GM12878 (cell line): ENCODE measurements at regions not wholly inside any gene's neighbourhood (a gene's known extent, or its start where the extent isn't known, plus 50 kb on each side); places are given as distances from the start of the nearest gene placed in this dataset.

Source experiments
- ATAC-seq: fragments of 200-7000 bp; cut with Tn5 transposase; 3 replicates; pipeline ENCODE4 v1.9.1; 2020; ENCODE audit warnings: mild to moderate bottlenecking, moderate library complexity
- BruUV-seq: library from RNA; stranded (reverse); fragments of 400-500 nt; replicated peaks from 2 replicates; lab custom pipeline; 2021; lab: Mats Ljungman, UMichigan
- CTCF ChIA-PET: fragments of 300-600 bp; sonication (Branson Sonifier 250); formaldehyde crosslinking; extraction: SDS; loops from one replicate; lab custom pipeline; 2021; ENCODE audit warnings: inconsistent platforms; lab: Yijun Ruan, JAX
- POLR2A ChIA-PET: fragments of 350-600 bp; formaldehyde crosslinking; extraction: SDS; loops from one replicate; lab custom pipeline; 2021; ENCODE audit warnings: inconsistent platforms; lab: Charles Lee
- RAD21 ChIA-PET: fragments of 300-600 bp; sonication (Branson Sonifier 250); formaldehyde crosslinking; loops from one replicate; lab custom pipeline; 2023; ENCODE audit warnings: antibody characterized with exemption; ENCODE audit not compliant: unreplicated experiment; lab: Charles Lee
- SMC1A ChIA-PET: fragments of 300-600 bp; sonication (Branson Sonifier 250); formaldehyde crosslinking; loops from one replicate; lab custom pipeline; 2023; ENCODE audit not compliant: unreplicated experiment, uncharacterized antibody; lab: Charles Lee
- DNase-seq: peaks from one replicate; pipeline ENCODE4 v3.0.0-alpha.2; 2011; ENCODE audit warnings: low read depth, low spot score
- FAIRE-seq: peaks from 3 replicates; lab custom pipeline; 2011; peaks lifted over from hg19 to GRCh38; lab: Jason Lieb, UNC
- H2AFZ ChIP-seq: 2 replicates; pipeline ENCODE4 v1.6.0; 2011; ENCODE audit warnings: low read depth, low read length, control low read depth; ENCODE audit not compliant: control insufficient read depth
- H3K27ac ChIP-seq: 2 replicates; pipeline ENCODE4 v1.5.1; 2011; ENCODE audit warnings: control low read depth; ENCODE audit not compliant: control insufficient read depth, insufficient read depth
- H3K27me3 ChIP-seq, 2 experiments: replicated peaks in 1 of 2; 2 replicates each; pipeline versions ENCODE4 v1.6.0 to v1.6.1; 2011; ENCODE audit warnings: low read length in 1 of 2; ENCODE audit not compliant: control insufficient read depth in 2 of 2, insufficient read depth in 2 of 2
- H3K36me3 ChIP-seq, 2 experiments: 2 replicates each; pipeline ENCODE4 v1.5.1; 2011; ENCODE audit warnings: low read length in 1 of 2; ENCODE audit not compliant: control insufficient read depth in 2 of 2, insufficient read depth in 2 of 2
- H3K4me1 ChIP-seq: 2 replicates; pipeline ENCODE4 v1.6.1; 2011; ENCODE audit warnings: mild to moderate bottlenecking, low read length, moderate library complexity, mixed read lengths; ENCODE audit not compliant: control insufficient read depth, insufficient read depth
- H3K4me2 ChIP-seq: 2 replicates; pipeline ENCODE4 v1.6.0; 2011; ENCODE audit warnings: control low read depth; ENCODE audit not compliant: control insufficient read depth, insufficient read depth
- H3K4me3 ChIP-seq: fragments of 200-600 bp; sonication (generic); 2 replicates; pipeline ENCODE4 v1.5.1; 2016
- H3K79me2 ChIP-seq: 2 replicates; pipeline ENCODE4 v1.6.0; 2011; ENCODE audit warnings: low read length; ENCODE audit not compliant: control insufficient read depth, insufficient read depth
- H3K9ac ChIP-seq: 2 replicates; pipeline ENCODE4 v1.8.0; 2011; ENCODE audit warnings: low read length, control low read depth, mixed read lengths; ENCODE audit not compliant: control insufficient read depth, insufficient read depth
- H3K9me3 ChIP-seq: replicated peaks from 3 replicates; pipeline ENCODE4 v1.5.1; 2011; ENCODE audit warnings: mild to moderate bottlenecking, low read length; ENCODE audit not compliant: control insufficient read depth, insufficient read depth
- H4K20me1 ChIP-seq: 2 replicates; pipeline ENCODE4 v1.6.0; 2011; ENCODE audit not compliant: control insufficient read depth, insufficient read depth
- HDAC6 ChIP-seq: fragments of 200-600 bp; sonication (generic); IDR thresholded peaks from one replicate; pipeline ENCODE4 v1.8.0; 2017; ENCODE audit warnings: antibody characterized with exemption; ENCODE audit not compliant: unreplicated experiment
- HDGF ChIP-seq: fragments of 450-650 bp; IDR thresholded peaks from 2 replicates; pipeline ENCODE4 v1.6.1; 2016; ENCODE audit warnings: antibody characterized with exemption
- MXI1 ChIP-seq: fragments of 150-350 bp; IDR thresholded peaks from 2 replicates; pipeline ENCODE4 v1.6.1; 2011; ENCODE audit warnings: low read depth, mild to moderate bottlenecking, inconsistent platforms, low read length, improper control_type of control experiment
- PAX5 ChIP-seq: IDR thresholded peaks from 2 replicates; pipeline ENCODE4 v1.6.1; 2011; ENCODE audit warnings: low read depth, low read length, borderline replicate concordance
- POU2F2 ChIP-seq: IDR thresholded peaks from 3 replicates; pipeline ENCODE4 v1.6.1; 2011; ENCODE audit warnings: low read depth, mild to moderate bottlenecking, low read length, borderline replicate concordance
- RAD21 ChIP-seq: IDR thresholded peaks from 2 replicates; pipeline ENCODE4 v1.6.1; 2011; ENCODE audit warnings: mild to moderate bottlenecking, low read depth, low read length, moderate library complexity; ENCODE audit not compliant: insufficient read depth
- SKIL ChIP-seq: fragments of 450-650 bp; IDR thresholded peaks from 2 replicates; pipeline ENCODE4 v1.6.1; 2017; ENCODE audit warnings: mild to moderate bottlenecking, low read depth, inconsistent platforms; ENCODE audit not compliant: poor library complexity, severe bottlenecking
- YY1 ChIP-seq: IDR thresholded peaks from 2 replicates; pipeline ENCODE4 v1.6.1; 2011; ENCODE audit warnings: low read depth, mild to moderate bottlenecking, low read length
- WGBS: methylation state at CpG from one replicate; pipeline ENCODE4 v1.1.6; 2016; ENCODE audit warnings: low lambda C conversion rate; ENCODE audit not compliant: insufficient replicate concordance, insufficient coverage; ENCODE audit errors: missing lambda C conversion rate; 5-methylcytosine and 5-hydroxymethylcytosine counted together
- in situ Hi-C: fragments of 300-500 bp; cut with MboI; formaldehyde crosslinking; loops from 9 replicates; pipeline ENCODE4 v1.14.3; 2018; ENCODE audit warnings: mixed read lengths
- intact Hi-C: fragments of 100-400 bp; cut with micrococcal nuclease; formaldehyde crosslinking; loops from one replicate; pipeline ENCODE4 v1.14.2; 2022; ENCODE audit not compliant: unreplicated experiment

- Histone ChIP-seq H3K9me3 (no peaks in the 10 kb centered on the region), H3K4me1 (no peaks in the 10 kb centered on the region), H3K27ac (no peak overlapping the region), H3K79me2 (no peaks in the 10 kb centered on the region), H3K4me3 (no peak overlapping the region), H3K9ac (no peak overlapping the region), H2AFZ (no peak overlapping the region), H3K36me3 (no peaks in the 10 kb centered on the region), H4K20me1 (no peaks in the 10 kb centered on the region), H3K27me3 (no peaks in the 10 kb centered on the region)
- DNase-seq (no peak), ATAC-seq (no peak), FAIRE-seq (no peak)
- intact Hi-C loops (no loop called here), in situ Hi-C loops (no loop called here)
- ChIA-PET RAD21 (no interaction called here), CTCF (no interaction called here), POLR2A (no interaction called here), SMC1A (no interaction called here)
- 26% methylated on average over 8 of the region's 9 CpGs for WGBS
- no TSS peak for BruUV-seq
- TF ChIP-seq HDAC6 (no peak), PAX5 (no peak), RAD21 (no peak), YY1 (no peak), SKIL (no peak), POU2F2 (no peak), HDGF (no peak), MXI1 (no peak)
- TF ChIP-seq, all 136 proteins: peak for 0
- no peak overlapping the region for H3K4me2 ChIP-seq
These were observed 686.0 kb downstream of the NOVA1 start for GRCh38 chr14:25911831-25912230.
